Thyroid gland (tissue), 4 donors: ENCODE measurements at regions not wholly inside any gene's neighbourhood (a gene's known extent, or its start where the extent isn't known, plus 50 kb on each side); places are given as distances from the start of the nearest gene placed in this dataset.

Source experiments
- DNase-seq, 2 donors: peaks; one replicate each; pipeline ENCODE4 v3.0.0-alpha.2; 2019
- H3K27ac ChIP-seq, 3 donors: fragments of 200-600 bp; sonication (generic); 1 replicate in 2 of 3; 2 replicates in 1 of 3; pipeline ENCODE4 v1.5.1; 2016 to 2019; ENCODE audit warnings: mild to moderate bottlenecking in 1 of 3, moderate library complexity in 1 of 3
- H3K27me3 ChIP-seq: fragments of 200-600 bp; sonication (generic); one replicate; pipeline ENCODE4 v1.5.1; 2019
- H3K36me3 ChIP-seq, 2 donors: fragments of 200-600 bp; sonication (generic); one replicate each; pipeline ENCODE4 v1.5.1; 2016 to 2019
- H3K4me1 ChIP-seq, 2 donors: fragments of 200-600 bp; sonication (generic); one replicate each; pipeline ENCODE4 v1.5.1; 2017 to 2019
- H3K4me3 ChIP-seq, 3 donors: fragments of 200-600 bp; sonication (generic); replicated peaks in 1 of 3; 1 replicate in 2 of 3; 2 replicates in 1 of 3; pipeline ENCODE4 v1.5.1; 2016; ENCODE audit warnings: mild to moderate bottlenecking in 1 of 3
- H3K9me3 ChIP-seq: fragments of 200-600 bp; sonication (generic); one replicate; pipeline ENCODE4 v1.5.1; 2017
- POLR2A ChIP-seq, 2 donors: fragments of 450-650 bp; IDR thresholded peaks; one replicate each; pipeline ENCODE4 v1.6.1; 2017; ENCODE audit warnings: antibody characterized with exemption in 2 of 2, mild to moderate bottlenecking in 2 of 2, moderate library complexity in 1 of 2
- WGBS, 2 donors: methylation state at CpG; one replicate each; pipeline ENCODE4 v1.1.5; 2017; 5-methylcytosine and 5-hydroxymethylcytosine counted together
- intact Hi-C: fragments of 100-400 bp; cut with DNase I; formaldehyde crosslinking; loops from one replicate; pipeline ENCODE4 v1.15.1; 2023
- TF ChIP-seq, protein P1 (sequence below), 6 experiments: fragments of 200-600 bp in 3 of 6; fragments of 450-650 bp in 3 of 6; sonication (generic) in 3 of 6; IDR thresholded peaks; one replicate each; pipeline ENCODE4 v1.5.1; 2016 to 2019; ENCODE audit warnings: antibody characterized with exemption in 6 of 6, mild to moderate bottlenecking in 2 of 6, inconsistent platforms in 1 of 6, moderate library complexity in 1 of 6

GRCh38 chr9:105069285-105069684, 141.3 kb upstream of the ABCA1 start:
- WGBS, 2 donors: 92 to 96% methylated on average over 5 of the region's 5 CpGs
- H3K27ac ChIP-seq: no peak overlapping the region
- no peaks in the 10 kb centered on the region for H3K36me3 ChIP-seq
- H3K4me3 ChIP-seq: no peak overlapping the region
- no peak for TF ChIP-seq POLR2A (IDR thresholded peaks at IDR 0.05)
- TF ChIP-seq, protein P1, sequence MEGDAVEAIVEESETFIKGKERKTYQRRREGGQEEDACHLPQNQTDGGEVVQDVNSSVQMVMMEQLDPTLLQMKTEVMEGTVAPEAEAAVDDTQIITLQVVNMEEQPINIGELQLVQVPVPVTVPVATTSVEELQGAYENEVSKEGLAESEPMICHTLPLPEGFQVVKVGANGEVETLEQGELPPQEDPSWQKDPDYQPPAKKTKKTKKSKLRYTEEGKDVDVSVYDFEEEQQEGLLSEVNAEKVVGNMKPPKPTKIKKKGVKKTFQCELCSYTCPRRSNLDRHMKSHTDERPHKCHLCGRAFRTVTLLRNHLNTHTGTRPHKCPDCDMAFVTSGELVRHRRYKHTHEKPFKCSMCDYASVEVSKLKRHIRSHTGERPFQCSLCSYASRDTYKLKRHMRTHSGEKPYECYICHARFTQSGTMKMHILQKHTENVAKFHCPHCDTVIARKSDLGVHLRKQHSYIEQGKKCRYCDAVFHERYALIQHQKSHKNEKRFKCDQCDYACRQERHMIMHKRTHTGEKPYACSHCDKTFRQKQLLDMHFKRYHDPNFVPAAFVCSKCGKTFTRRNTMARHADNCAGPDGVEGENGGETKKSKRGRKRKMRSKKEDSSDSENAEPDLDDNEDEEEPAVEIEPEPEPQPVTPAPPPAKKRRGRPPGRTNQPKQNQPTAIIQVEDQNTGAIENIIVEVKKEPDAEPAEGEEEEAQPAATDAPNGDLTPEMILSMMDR (IDR thresholded peaks at IDR 0.05): no peak
- H3K9me3 ChIP-seq: no peaks in the 10 kb centered on the region
- H3K27me3 ChIP-seq: no peaks in the 10 kb centered on the region
- DNase-seq: no peak
- H3K4me1 ChIP-seq: peaks cover 10 to 19% of the 10 kb centered on the region in 2 donors
- intact Hi-C loops: loop anchor here (10.0 kb wide), 1 partner anchor 74 kb away; no protein-coding TSS in a partner anchor

DNA sequence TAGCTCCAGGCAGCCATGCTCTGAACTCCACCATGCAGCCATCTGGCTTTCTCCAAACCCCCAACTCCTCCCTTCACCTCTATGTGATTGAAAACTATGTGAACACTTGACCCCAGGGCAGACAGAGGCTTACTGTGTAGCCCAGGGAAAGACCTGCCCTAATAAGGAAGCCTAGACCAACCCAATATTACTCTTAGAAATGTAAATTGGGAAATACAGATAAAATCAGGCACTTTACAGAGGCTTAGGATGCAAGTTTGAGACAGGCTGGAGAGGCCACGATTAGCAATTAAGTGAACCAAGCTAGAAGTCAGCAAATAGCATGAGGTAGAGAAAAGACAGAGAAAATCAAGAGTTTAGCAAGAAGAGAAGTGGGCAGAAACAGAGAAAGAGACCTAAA, 141.7 kb upstream of the ABCA1 start:
- no peaks in the 10 kb centered on the region for H3K9me3 ChIP-seq
- no peak overlapping the region for H3K4me3 ChIP-seq
- H3K27ac ChIP-seq: no peak overlapping the region
- no peaks in the 10 kb centered on the region for H3K27me3 ChIP-seq
- intact Hi-C loops: loop anchor here (10.0 kb wide), 2 partner anchors 75 kb away; no protein-coding TSS in a partner anchor
- no peak for TF ChIP-seq POLR2A (IDR thresholded peaks at IDR 0.05)
- TF ChIP-seq, protein P1 (IDR thresholded peaks at IDR 0.05): no peak
- no peak for DNase-seq
- no peaks in the 10 kb centered on the region for H3K36me3 ChIP-seq
- 36 to 49% methylated on average over 1 of the region's 1 CpG for WGBS, 2 donors
- H3K4me1 ChIP-seq: peaks cover 6 to 15% of the 10 kb centered on the region in 2 donors

DNA sequence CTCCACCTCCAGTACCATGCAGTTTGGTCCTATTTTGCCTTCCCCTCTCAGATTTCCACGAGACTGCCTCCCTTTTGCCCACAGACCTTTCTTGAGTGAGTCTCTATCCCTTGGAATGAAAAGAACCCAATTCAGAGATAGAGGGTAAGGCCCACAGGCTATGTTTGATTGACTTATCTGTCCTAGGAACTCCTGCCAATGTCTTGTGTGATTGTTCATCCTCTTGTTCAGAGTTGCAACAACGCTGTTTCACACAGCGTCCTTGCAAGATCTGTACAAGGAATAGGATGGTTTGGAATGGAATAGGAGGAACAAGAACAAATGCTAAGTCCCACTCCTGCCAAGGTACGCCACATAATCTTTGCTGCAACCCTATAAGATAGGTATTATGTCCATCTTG, 142.2 kb upstream of the ABCA1 start:
- Histone ChIP-seq H3K4me3 (no peak overlapping the region), H3K27me3 (no peaks in the 10 kb centered on the region), H3K27ac (no peak overlapping the region), H3K4me1 (peaks cover 2 to 11% of the 10 kb centered on the region in 2 donors), H3K9me3 (no peaks in the 10 kb centered on the region), H3K36me3 (no peaks in the 10 kb centered on the region)
- 92 to 96% methylated on average over 4 of the region's 4 CpGs for WGBS, 2 donors
- no peak for TF ChIP-seq POLR2A (IDR thresholded peaks at IDR 0.05)
- TF ChIP-seq, protein P1 (IDR thresholded peaks at IDR 0.05): no peak
- intact Hi-C loops: loop anchor here (10.0 kb wide), 1 partner anchor 75 kb away; no protein-coding TSS in a partner anchor
- DNase-seq: no peak

- TF ChIP-seq, protein P1 (IDR thresholded peaks at IDR 0.05): no peak
- no peak for TF ChIP-seq POLR2A (IDR thresholded peaks at IDR 0.05)
Observed at GRCh38 chr9:105072476-105072875, 144.5 kb upstream of the ABCA1 start.

DNA sequence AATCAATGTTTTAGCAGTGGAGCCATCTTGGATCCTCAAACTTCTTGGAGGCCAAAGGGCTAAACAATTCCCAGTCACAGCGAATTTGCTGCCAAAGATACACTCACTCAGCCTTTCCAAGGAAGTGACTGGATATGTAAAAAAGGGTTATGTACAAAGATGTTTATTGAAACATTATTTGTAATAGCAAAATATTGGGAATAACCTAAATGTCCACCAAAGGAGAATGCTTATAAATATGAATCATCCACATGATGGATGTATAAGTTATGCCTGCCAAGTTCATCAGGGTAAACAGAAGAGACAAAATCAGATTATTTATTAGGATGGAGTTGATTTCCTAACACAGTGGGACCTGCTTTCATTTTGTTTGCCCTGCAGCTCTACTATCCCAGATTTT, 145.2 kb upstream of the ABCA1 start:
- Histone ChIP-seq H3K9me3 (no peaks in the 10 kb centered on the region), H3K27ac (no peak overlapping the region), H3K36me3 (no peaks in the 10 kb centered on the region), H3K4me3 (no peak overlapping the region), H3K27me3 (no peaks in the 10 kb centered on the region), H3K4me1 (no peaks in the 10 kb centered on the region)
- 78 to 81% methylated on average over 1 of the region's 1 CpG for WGBS, 2 donors
- DNase-seq: no peak
- TF ChIP-seq, protein P1 (IDR thresholded peaks at IDR 0.05): no peak
- no peak for TF ChIP-seq POLR2A (IDR thresholded peaks at IDR 0.05)
- intact Hi-C loops: loop anchor here (10.0 kb wide), 1 partner anchor 72 kb away; no protein-coding TSS in a partner anchor

More at GRCh38 chr9:105072476-105072875, 144.5 kb upstream of the ABCA1 start:
- Histone ChIP-seq H3K36me3 (no peaks in the 10 kb centered on the region), H3K27ac (no peak overlapping the region), H3K9me3 (no peaks in the 10 kb centered on the region), H3K4me3 (no peak overlapping the region), H3K4me1 (no peaks in the 10 kb centered on the region), H3K27me3 (no peaks in the 10 kb centered on the region)
- DNase-seq: no peak
- intact Hi-C loops: loop anchor here (10.0 kb wide), 1 partner anchor 72 kb away; no protein-coding TSS in a partner anchor
